IMR-90 (cell line): ENCODE measurements at regions not wholly inside any gene's neighbourhood (a gene's known extent, or its start where the extent isn't known, plus 50 kb on each side); places are given as distances from the start of the nearest gene placed in this dataset.

Experiments
- BHLHE40 ChIP-seq: fragments of 150-350 bp; IDR thresholded peaks from 2 replicates; pipeline ENCODE4 v1.6.1; 2016; ENCODE audit warnings: mild to moderate bottlenecking, low read depth, low read length
- CEBPB ChIP-seq: IDR thresholded peaks from 2 replicates; pipeline ENCODE4 v1.6.1; 2012; ENCODE audit warnings: low read depth, low read length, improper control_type of control experiment
- CHD1 ChIP-seq: IDR thresholded peaks from 2 replicates; pipeline ENCODE4 v1.6.1; 2012; ENCODE audit warnings: low read depth, low read length, improper control_type of control experiment
- CTCF ChIP-seq: conservative IDR thresholded peaks from 2 replicates; pipeline ENCODE4 v1.5.1; 2012; ENCODE audit warnings: mild to moderate bottlenecking, low read depth, low read length, improper control_type of control experiment
- ELK1 ChIP-seq: fragments of 150-350 bp; IDR thresholded peaks from 2 replicates; pipeline ENCODE4 v1.6.1; 2016; ENCODE audit warnings: low read depth, mild to moderate bottlenecking, low read length, moderate library complexity, borderline replicate concordance
- FOS ChIP-seq: fragments of 150-350 bp; IDR thresholded peaks from 2 replicates; pipeline ENCODE4 v1.6.1; 2016; ENCODE audit warnings: low read depth, low read length
- MAFK ChIP-seq: IDR thresholded peaks from 2 replicates; pipeline ENCODE4 v1.6.1; 2012; ENCODE audit warnings: low read depth, low read length, improper control_type of control experiment
- MXI1 ChIP-seq: IDR thresholded peaks from 2 replicates; pipeline ENCODE4 v1.6.1; 2012; ENCODE audit warnings: low read depth, mild to moderate bottlenecking, low read length, moderate library complexity, borderline replicate concordance
- POLR2A ChIP-seq: IDR thresholded peaks from 2 replicates; pipeline ENCODE4 v1.6.1; 2012; ENCODE audit warnings: mild to moderate bottlenecking, low read depth, low read length
- RAD21 ChIP-seq: IDR thresholded peaks from 2 replicates; pipeline ENCODE4 v1.6.1; 2012; ENCODE audit warnings: low read length, improper control_type of control experiment
- RCOR1 ChIP-seq: IDR thresholded peaks from 2 replicates; pipeline ENCODE4 v1.6.1; 2012; ENCODE audit warnings: mild to moderate bottlenecking, low read length, improper control_type of control experiment; ENCODE audit not compliant: insufficient replicate concordance
- RFX5 ChIP-seq: IDR thresholded peaks from 2 replicates; pipeline ENCODE4 v1.8.0; 2012; ENCODE audit warnings: low read depth, mild to moderate bottlenecking, low read length, moderate library complexity
- USF2 ChIP-seq: fragments of 150-350 bp; IDR thresholded peaks from 2 replicates; pipeline ENCODE4 v1.6.1; 2017; ENCODE audit warnings: mild to moderate bottlenecking, antibody characterized with exemption, low read length, low read depth

- TF ChIP-seq CTCF, result no peak
- TF ChIP-seq USF2, result no peak
- TF ChIP-seq POLR2A, result no peak
- TF ChIP-seq RFX5, result no peak
- TF ChIP-seq ELK1, result no peak
- TF ChIP-seq BHLHE40, result no peak
- no peak for TF ChIP-seq MXI1
- no peak for TF ChIP-seq RAD21
- no peak for TF ChIP-seq FOS
- TF ChIP-seq MAFK, result no peak
- no peak for TF ChIP-seq CEBPB
- no peak for TF ChIP-seq RCOR1
- no peak for TF ChIP-seq CHD1
Observed at GRCh38 chrX:13452283-13452682, 117.1 kb upstream of the EGFL6 start.
